Common myeloid progenitor, CD34-positive (primary cell): ENCODE measurements at regions not wholly inside any gene's neighbourhood (a gene's known extent, or its start where the extent isn't known, plus 50 kb on each side); places are given as distances from the start of the nearest gene placed in this dataset.

Experiments
- CTCF ChIA-PET: fragments of 350-600 bp; sonication (Branson Sonifier 250); formaldehyde crosslinking; loops from one replicate; lab custom pipeline; 2021; ENCODE audit warnings: antibody characterized with exemption; lab: Charles Lee
- POLR2A ChIA-PET: fragments of 350-600 bp; sonication (Branson Sonifier 250); formaldehyde crosslinking; loops from one replicate; lab custom pipeline; 2021; ENCODE audit warnings: antibody characterized with exemption; lab: Charles Lee
- DNase-seq, 3 donors: peaks; one replicate each; pipeline versions ENCODE4 v3.0.0 to v3.0.0-alpha.2; 2013
- H3K27ac ChIP-seq, 2 experiments: 1 replicate in 1 of 2; 2 replicates in 1 of 2; pipeline ENCODE4 v1.7.0; 2013; ENCODE audit warnings: inconsistent platforms in 2 of 2, low read length in 2 of 2, mild to moderate bottlenecking in 2 of 2, low read depth in 1 of 2, moderate library complexity in 1 of 2; ENCODE audit not compliant: severe bottlenecking in 2 of 2, insufficient read depth in 1 of 2, poor library complexity in 1 of 2
- H3K27me3 ChIP-seq, 5 experiments: replicated peaks in 2 of 5; 1 replicate in 3 of 5; 2 replicates in 2 of 5; pipeline versions ENCODE4 v1.6.1 to v1.7.0; 2013; ENCODE audit warnings: low read length in 4 of 5, mild to moderate bottlenecking in 2 of 5, moderate library complexity in 2 of 5, inconsistent platforms in 1 of 5; ENCODE audit not compliant: insufficient read depth in 5 of 5, control insufficient read depth in 4 of 5
- H3K36me3 ChIP-seq, 4 experiments: 1 replicate in 2 of 4; 2 replicates in 2 of 4; pipeline versions ENCODE4 v1.6.1 to v1.7.0; 2013; ENCODE audit warnings: low read length in 3 of 4, control low read depth in 1 of 4, mild to moderate bottlenecking in 1 of 4; ENCODE audit not compliant: control insufficient read depth in 4 of 4, insufficient read depth in 4 of 4
- H3K4me1 ChIP-seq, 4 experiments: 1 replicate in 3 of 4; 2 replicates in 1 of 4; pipeline versions ENCODE4 v1.6.1 to v1.7.1; 2013; ENCODE audit warnings: low read length in 3 of 4, mild to moderate bottlenecking in 3 of 4, control low read depth in 1 of 4, inconsistent platforms in 1 of 4, moderate library complexity in 1 of 4; ENCODE audit not compliant: control insufficient read depth in 4 of 4, insufficient read depth in 4 of 4; ENCODE audit errors: control extremely low read depth in 1 of 4
- H3K4me3 ChIP-seq, 7 experiments: 1 replicate in 4 of 7; 2 replicates in 3 of 7; pipeline versions ENCODE4 v1.5.1 to v1.7.0; 2013; ENCODE audit warnings: mild to moderate bottlenecking in 7 of 7, low read length in 6 of 7, moderate library complexity in 6 of 7, inconsistent platforms in 2 of 7, low read depth in 2 of 7, control low read depth in 1 of 7; ENCODE audit not compliant: insufficient read depth in 4 of 7, control insufficient read depth in 1 of 7; ENCODE audit errors: extremely low read depth in 1 of 7
- H3K9me3 ChIP-seq, 5 experiments: 1 replicate in 4 of 5; 2 replicates in 1 of 5; pipeline versions ENCODE4 v1.6.1 to v1.7.1; 2013; ENCODE audit warnings: low read length in 4 of 5, mild to moderate bottlenecking in 2 of 5, inconsistent platforms in 1 of 5, low read depth in 1 of 5, moderate library complexity in 1 of 5; ENCODE audit not compliant: control insufficient read depth in 4 of 5, insufficient read depth in 2 of 5; ENCODE audit errors: control extremely low read depth in 1 of 5
- WGBS: methylation state at CpG from one replicate; pipeline ENCODE4 v1.1.5; 2013; ENCODE audit not compliant: insufficient coverage; 5-methylcytosine and 5-hydroxymethylcytosine counted together

DNA sequence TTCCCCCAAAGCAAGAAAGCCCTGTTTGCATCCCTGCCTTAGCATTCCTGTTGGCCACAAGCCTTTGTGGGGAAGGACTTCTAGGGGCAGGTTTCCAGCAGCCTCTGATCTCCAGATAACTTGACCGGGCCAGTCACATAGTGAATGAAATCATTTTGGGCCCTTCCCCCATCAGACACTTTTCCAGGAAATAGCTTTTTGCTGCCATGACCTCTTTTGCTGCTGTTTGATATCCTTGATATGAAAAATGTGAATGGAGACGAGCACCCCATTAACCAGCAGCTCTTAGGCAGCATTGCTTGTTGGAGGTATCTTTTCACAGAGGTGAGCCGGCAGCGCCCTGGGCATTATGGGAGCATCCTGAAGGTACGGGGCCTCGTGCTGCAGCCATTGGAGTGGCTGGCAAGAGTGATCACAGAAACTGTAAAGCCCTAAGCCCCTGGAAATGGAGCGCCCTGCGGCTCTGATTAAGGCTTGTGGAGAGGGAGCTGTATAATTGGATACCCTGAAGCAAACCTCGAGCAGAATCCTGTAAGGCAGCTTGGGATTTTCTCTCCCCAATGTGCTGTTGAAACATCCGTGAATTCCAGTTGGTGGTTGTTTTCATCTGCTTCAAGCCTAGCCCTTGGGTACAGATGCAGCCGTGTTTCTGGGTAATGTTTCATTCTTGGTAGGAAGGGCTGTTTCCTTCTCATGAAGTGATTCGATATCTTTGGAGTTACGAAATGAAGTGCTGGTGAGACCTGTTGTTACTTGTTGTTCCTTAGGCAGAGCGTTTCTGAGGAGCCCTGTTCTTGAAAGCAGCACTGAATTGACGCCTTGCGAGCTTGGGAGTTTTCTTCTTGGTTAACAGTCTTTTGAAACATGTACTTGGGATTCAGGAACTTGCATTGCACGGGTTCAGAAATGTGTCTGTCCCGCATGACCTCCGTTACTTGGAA is 179.0 kb downstream of the PTEN start:
- ChIA-PET POLR2A (no interaction called here), CTCF (interaction anchor here (1.1 kb wide), 1 partner anchor 196 kb away, joined by 3 read pairs; no protein-coding TSS in a partner anchor)
- Histone ChIP-seq H3K36me3 (no peaks in the 10 kb centered on the region), H3K27ac (no peak overlapping the region), H3K4me3 (peak overlapping the region in 1 of 7 experiments; percentile 32), H3K27me3 (no peaks in the 10 kb centered on the region), H3K4me1 (peaks cover 14 to 56% (median 25%) of the 10 kb centered on the region in 4 experiments), H3K9me3 (no peaks in the 10 kb centered on the region)
- DNase-seq: peak in 2 of 3 donors; percentile 53 to 60
- 43% methylated on average over 10 of the region's 19 CpGs for WGBS

DNA sequence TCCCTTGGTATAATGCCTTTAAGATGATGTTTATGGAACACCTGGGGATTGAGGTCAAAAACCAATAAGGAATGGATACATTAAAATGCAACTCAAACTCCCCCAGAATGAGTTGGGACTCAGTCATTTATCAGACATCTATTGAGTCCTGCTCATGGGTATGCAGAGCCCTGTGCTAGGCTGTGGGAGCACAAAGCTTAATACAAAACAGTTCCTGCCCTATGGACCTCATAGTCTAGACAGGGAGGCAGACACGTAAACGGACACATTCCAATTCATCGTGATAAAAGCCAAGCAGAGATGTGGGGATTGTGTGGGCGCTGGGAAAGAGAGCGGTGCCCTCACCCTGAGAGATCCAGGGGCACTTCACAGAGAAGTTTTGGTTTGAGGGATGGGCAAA is 181.7 kb downstream of the PTEN start:
- WGBS: 97% methylated on average over 5 of the region's 5 CpGs
- CTCF ChIA-PET: interaction anchor here (1.1 kb wide), 1 partner anchor 19 kb away, joined by 3 read pairs; no protein-coding TSS in a partner anchor
- Histone ChIP-seq H3K9me3 (no peaks in the 10 kb centered on the region), H3K4me3 (no peak overlapping the region), H3K36me3 (no peaks in the 10 kb centered on the region), H3K27me3 (no peaks in the 10 kb centered on the region), H3K27ac (no peak overlapping the region), H3K4me1 (peaks cover 14 to 54% (median 22%) of the 10 kb centered on the region in 4 experiments)
- POLR2A ChIA-PET: no interaction called here
- DNase-seq: no peak

DNA sequence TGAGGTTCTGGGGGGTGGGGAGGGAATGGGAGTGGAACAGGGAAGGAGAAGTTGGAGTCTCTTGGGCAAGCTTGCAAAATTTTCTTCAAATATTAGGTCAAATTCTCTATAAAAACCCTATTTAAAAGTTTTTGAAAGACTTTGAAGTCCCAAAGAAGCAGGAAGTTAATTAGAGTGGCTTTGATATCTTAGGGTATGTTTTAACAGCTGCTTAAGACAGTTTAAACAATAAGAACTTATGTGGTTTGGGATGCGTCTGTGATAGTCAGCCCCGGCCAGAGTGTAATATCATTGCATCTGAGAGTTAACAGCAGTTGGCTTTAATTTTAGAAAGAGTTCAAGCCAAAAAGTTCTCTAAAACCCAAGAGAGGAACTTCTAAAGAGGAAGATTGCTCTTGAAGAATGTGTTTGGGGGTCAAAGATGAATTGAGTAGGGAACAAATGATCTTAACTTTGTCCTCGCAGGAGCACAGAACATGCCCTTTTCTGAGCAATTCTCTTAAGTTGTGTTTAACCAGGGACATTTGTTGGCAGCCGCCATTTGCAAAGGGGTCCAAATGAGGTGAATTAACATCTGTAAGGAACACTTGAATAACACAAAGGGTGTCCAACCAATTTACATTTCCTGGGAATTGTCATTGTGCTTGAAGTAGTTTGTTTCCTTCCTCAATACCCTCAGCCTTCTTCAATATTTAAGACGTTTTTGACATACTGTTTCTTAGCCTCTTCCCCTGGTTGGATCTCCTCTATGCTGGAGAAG is 182.4 kb downstream of the PTEN start:
- POLR2A ChIA-PET: no interaction called here
- H3K27me3 ChIP-seq: no peaks in the 10 kb centered on the region
- DNase-seq: peak in 2 of 3 donors; percentile 71 to 84
- no peaks in the 10 kb centered on the region for H3K36me3 ChIP-seq
- WGBS: 46% methylated on average over 4 of the region's 5 CpGs
- H3K4me3 ChIP-seq: no peak overlapping the region
- no peak overlapping the region for H3K27ac ChIP-seq
- peaks cover 14 to 54% (median 22%) of the 10 kb centered on the region in 4 experiments for H3K4me1 ChIP-seq
- CTCF ChIA-PET: interaction anchor here (1.1 kb wide), 1 partner anchor 20 kb away, joined by 3 read pairs; no protein-coding TSS in a partner anchor
- no peaks in the 10 kb centered on the region for H3K9me3 ChIP-seq

DNA sequence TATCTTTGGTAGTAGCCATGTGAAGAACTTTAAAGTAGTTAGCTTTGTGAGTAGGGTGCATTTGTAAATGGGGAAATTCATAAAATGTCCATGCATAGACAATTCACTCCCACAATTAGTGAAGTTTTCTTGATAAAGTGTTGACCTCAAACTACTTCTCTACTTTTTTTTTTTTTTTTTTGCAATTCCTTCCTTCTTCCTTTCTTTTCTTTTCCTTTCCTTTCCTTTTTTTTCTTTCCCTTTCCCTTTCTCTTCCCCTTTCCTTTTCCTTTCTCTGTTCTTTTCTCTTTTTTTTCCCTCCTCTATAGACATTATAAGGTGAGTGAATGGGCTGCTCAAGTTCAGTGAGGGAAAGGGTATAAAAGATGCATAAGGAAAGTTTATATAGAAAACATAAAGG is 184.2 kb downstream of the PTEN start:
- ChIA-PET CTCF (no interaction called here), POLR2A (no interaction called here)
- H3K4me3 ChIP-seq: no peak overlapping the region
- peaks cover 13 to 45% (median 16%) of the 10 kb centered on the region in 4 experiments for H3K4me1 ChIP-seq
- no peaks in the 10 kb centered on the region for H3K27me3 ChIP-seq
- no peaks in the 10 kb centered on the region for H3K9me3 ChIP-seq
- DNase-seq: no peak
- H3K27ac ChIP-seq: no peak overlapping the region
- H3K36me3 ChIP-seq: no peaks in the 10 kb centered on the region

- Histone ChIP-seq H3K4me1 (peaks cover 6 to 39% (median 10%) of the 10 kb centered on the region in 4 experiments), H3K4me3 (no peak overlapping the region), H3K27ac (no peak overlapping the region), H3K36me3 (no peaks in the 10 kb centered on the region), H3K9me3 (no peaks in the 10 kb centered on the region), H3K27me3 (no peaks in the 10 kb centered on the region)
- WGBS: no CpG with 5 or more reads among the region's 1 CpG
- ChIA-PET POLR2A (no interaction called here), CTCF (no interaction called here)
- no peak for DNase-seq
Measured at GRCh38 chr10:88048312-88048711, 184.9 kb downstream of the PTEN start.

GRCh38 chr10:88049204-88049603 is 185.8 kb downstream of the PTEN start:
- no peak for DNase-seq
- no peaks in the 10 kb centered on the region for H3K36me3 ChIP-seq
- H3K9me3 ChIP-seq: no peaks in the 10 kb centered on the region
- ChIA-PET POLR2A (no interaction called here), CTCF (interaction anchor here (0.9 to 1.1 kb wide), 3 partner anchors 17 to 46 kb away, joined by 3 read pairs; no protein-coding TSS in a partner anchor)
- no peaks in the 10 kb centered on the region for H3K27me3 ChIP-seq
- H3K4me1 ChIP-seq: peaks cover 6 to 37% (median 9%) of the 10 kb centered on the region in 4 experiments
- no peak overlapping the region for H3K4me3 ChIP-seq
- H3K27ac ChIP-seq: no peak overlapping the region
- WGBS: no CpG with 5 or more reads among the region's 3 CpGs
